Spinal cord (tissue), 9 donors: ENCODE measurements at regions not wholly inside any gene's neighbourhood (a gene's known extent, or its start where the extent isn't known, plus 50 kb on each side); places are given as distances from the start of the nearest gene placed in this dataset.
A peak's percentile ranks its signal among the peaks of the same experiment; 100 is the strongest.

Experiments used
- DNase-seq, 6 donors: peaks; one replicate each; pipeline versions ENCODE4 v3.0.0 to v3.0.0-alpha.2; 2013 to 2015; ENCODE audit warnings: low spot score in 6 of 6, low read depth in 4 of 6
- H3K27ac ChIP-seq: one replicate; pipeline ENCODE4 v1.5.1; 2013; ENCODE audit warnings: low read depth, low read length, control low read depth
- H3K27me3 ChIP-seq: one replicate; pipeline ENCODE4 v1.6.1; 2013; ENCODE audit warnings: low read length; ENCODE audit not compliant: control insufficient read depth, insufficient read depth
- H3K36me3 ChIP-seq: one replicate; pipeline ENCODE4 v1.6.1; 2013; ENCODE audit warnings: low read length; ENCODE audit not compliant: control insufficient read depth, insufficient read depth
- H3K4me1 ChIP-seq: one replicate; pipeline ENCODE4 v1.6.1; 2013; ENCODE audit warnings: low read length; ENCODE audit not compliant: control insufficient read depth, insufficient read depth
- H3K4me3 ChIP-seq: one replicate; pipeline ENCODE4 v1.5.1; 2013; ENCODE audit warnings: low read depth, low read length, control low read depth
- H3K9me3 ChIP-seq: one replicate; pipeline ENCODE4 v1.6.1; 2013; ENCODE audit warnings: low read length; ENCODE audit not compliant: control insufficient read depth, insufficient read depth
- WGBS: methylation state at CpG from one replicate; pipeline ENCODE4 v1.1.5; 2013; ENCODE audit warnings: missing lambda C conversion rate; ENCODE audit not compliant: insufficient coverage; 5-methylcytosine and 5-hydroxymethylcytosine counted together
- donor health status: healthy.

DNA sequence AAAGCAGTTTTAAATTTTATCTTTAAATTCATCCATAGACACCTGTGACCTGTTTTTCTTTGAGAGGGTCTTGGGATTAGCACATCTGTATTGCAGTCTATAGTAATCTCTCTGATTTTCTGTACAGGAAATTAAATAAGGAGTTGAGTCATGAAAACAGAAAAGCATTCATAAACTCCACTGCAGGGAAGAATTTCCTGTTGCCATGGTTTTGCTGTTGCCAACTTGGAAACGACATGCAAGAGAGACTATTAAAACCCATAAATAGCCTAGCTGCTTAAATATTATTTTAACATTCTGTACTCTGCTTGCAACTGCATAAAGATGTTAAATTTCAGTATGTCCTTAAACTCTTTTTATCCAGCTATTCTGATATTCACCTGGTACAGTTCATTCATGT is 281.0 kb upstream of the RGS6 start:
- Histone ChIP-seq H3K36me3 (no peaks in the 10 kb centered on the region), H3K4me3 (no peak overlapping the region), H3K9me3 (peaks cover 1% of the 10 kb centered on the region), H3K27me3 (no peaks in the 10 kb centered on the region), H3K4me1 (no peaks in the 10 kb centered on the region), H3K27ac (peak overlapping the region; percentile 15)
- WGBS = no CpG with 5 or more reads among the region's 1 CpG
- DNase-seq = peak; percentile 20 to 91 (median 40)

DNA sequence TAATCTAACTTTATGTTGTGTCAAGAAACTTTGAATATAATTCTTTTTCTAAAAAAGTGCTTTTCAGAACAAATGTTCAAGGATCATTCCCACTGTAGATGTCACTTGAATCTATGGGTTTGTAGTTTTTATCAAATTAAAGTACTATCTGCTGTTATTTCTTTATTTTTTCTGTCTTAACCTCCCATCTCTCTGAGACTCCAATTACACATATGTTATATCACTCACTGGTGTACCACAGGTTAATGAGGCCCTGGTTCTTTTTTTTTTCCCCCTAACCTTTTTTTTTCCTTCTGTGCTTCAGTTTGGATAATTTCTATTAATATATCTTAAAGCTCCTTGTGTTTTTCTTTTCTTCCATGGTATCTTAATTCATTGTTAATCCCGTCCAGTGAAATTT is 279.9 kb upstream of the RGS6 start:
- no peaks in the 10 kb centered on the region for H3K27me3 ChIP-seq
- no peaks in the 10 kb centered on the region for H3K9me3 ChIP-seq
- H3K4me1 ChIP-seq = no peaks in the 10 kb centered on the region
- H3K4me3 ChIP-seq = no peak overlapping the region
- H3K36me3 ChIP-seq = no peaks in the 10 kb centered on the region
- H3K27ac ChIP-seq = no peak overlapping the region
- no peak for DNase-seq
- WGBS = no CpG with 5 or more reads among the region's 1 CpG

DNA sequence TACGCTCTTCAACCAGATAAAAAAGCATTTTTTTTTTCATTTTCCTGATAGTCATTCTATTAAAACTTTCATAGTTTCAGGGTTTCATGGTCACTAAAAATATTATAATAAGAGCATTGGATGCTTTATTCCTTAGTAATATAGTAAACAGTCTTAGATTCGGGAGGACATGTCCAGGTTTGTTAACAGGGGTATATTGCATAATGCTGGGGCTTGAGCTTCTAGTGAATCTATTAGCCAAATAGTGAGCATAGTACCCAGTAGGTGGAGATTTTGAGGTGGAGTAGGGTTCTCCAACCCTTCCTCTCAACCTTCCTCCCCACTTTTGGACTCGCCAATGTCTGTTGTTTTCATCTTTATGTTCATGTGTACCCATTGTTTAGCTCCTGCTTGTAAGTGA is 277.4 kb upstream of the RGS6 start:
- H3K4me1 ChIP-seq = no peaks in the 10 kb centered on the region
- H3K4me3 ChIP-seq = no peak overlapping the region
- H3K27me3 ChIP-seq = no peaks in the 10 kb centered on the region
- no peak for DNase-seq
- WGBS = no CpG with 5 or more reads among the region's 3 CpGs
- H3K9me3 ChIP-seq = no peaks in the 10 kb centered on the region
- no peaks in the 10 kb centered on the region for H3K36me3 ChIP-seq
- no peak overlapping the region for H3K27ac ChIP-seq

DNA sequence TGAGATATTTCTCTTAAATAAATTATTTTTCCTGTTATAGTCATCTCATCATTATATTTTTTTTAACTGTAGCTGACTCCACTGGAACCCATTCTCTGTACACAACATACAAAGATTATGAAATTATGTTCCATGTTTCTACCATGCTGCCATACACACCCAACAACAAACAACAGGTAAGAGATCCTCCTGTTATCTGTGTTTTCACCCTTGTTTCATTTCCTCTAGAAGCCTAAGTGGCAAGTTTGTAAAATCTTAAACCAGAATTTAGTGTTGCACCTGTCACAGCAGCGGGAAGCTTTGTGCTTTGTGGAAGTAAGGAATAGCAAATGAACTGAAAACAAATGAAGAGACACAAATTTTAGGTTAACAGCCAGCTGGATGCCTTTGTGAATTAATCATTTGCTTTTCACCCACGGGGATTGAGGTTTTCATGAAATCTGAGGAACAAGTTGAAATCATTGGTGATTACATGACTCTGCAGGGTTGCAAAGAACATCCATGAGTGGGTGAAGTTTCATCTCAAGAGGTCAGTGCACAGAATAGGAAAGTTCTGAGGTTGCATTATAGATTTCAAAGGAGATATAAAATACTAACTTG is 273.9 kb upstream of the RGS6 start:
- Histone ChIP-seq H3K4me1 (no peaks in the 10 kb centered on the region), H3K27me3 (no peaks in the 10 kb centered on the region), H3K27ac (no peak overlapping the region), H3K4me3 (no peak overlapping the region), H3K9me3 (no peaks in the 10 kb centered on the region), H3K36me3 (no peaks in the 10 kb centered on the region)
- WGBS = 42% methylated on average over 2 of the region's 2 CpGs
- peak in 1 of 6 donors; percentile 32 for DNase-seq

DNA sequence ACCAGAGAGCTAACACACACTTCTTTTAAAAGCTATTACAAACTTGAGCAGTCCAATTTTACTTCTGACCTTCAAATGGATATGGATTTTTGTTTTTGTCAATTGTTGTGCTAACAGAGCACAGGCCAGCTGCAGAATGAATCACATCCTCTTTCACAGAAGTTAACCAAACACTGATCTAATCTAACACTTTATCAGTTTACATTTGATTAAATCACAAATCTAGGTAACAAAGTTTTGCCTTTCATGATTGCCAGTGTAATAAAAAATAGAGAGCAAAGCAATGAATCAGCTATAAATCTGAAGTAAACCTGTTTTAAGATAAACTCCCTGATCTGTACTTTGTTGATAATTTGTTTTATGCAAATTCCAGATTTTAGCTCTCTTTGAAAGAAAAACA is 273.1 kb upstream of the RGS6 start:
- DNase-seq = no peak
- Histone ChIP-seq H3K4me3 (no peak overlapping the region), H3K4me1 (no peaks in the 10 kb centered on the region), H3K27ac (no peak overlapping the region), H3K36me3 (no peaks in the 10 kb centered on the region), H3K27me3 (no peaks in the 10 kb centered on the region), H3K9me3 (no peaks in the 10 kb centered on the region)

DNA sequence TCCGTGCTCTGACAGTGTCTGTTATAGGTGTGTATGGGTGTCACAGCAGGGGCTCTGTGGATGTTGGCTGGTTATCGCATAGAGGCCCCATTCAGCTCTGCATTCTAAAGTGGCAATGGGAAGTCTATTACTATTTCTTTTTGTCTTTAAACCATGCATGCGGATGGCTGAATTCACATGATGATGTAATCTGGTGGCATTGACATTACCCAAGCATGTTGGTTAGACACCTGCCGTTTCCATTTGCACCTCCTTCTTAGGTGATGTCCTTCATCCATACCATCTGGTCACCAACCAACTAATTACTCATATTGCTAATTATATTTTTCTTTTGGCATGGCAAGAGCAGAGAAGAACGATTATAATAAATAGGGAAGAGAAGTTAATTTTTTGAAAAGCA is 270.8 kb upstream of the RGS6 start:
- Histone ChIP-seq H3K27me3 (no peaks in the 10 kb centered on the region), H3K4me3 (no peak overlapping the region), H3K9me3 (no peaks in the 10 kb centered on the region), H3K36me3 (no peaks in the 10 kb centered on the region), H3K4me1 (no peaks in the 10 kb centered on the region), H3K27ac (no peak overlapping the region)
- peak in 1 of 6 donors; percentile 8 for DNase-seq
- 100% methylated on average over 1 of the region's 5 CpGs for WGBS

DNA sequence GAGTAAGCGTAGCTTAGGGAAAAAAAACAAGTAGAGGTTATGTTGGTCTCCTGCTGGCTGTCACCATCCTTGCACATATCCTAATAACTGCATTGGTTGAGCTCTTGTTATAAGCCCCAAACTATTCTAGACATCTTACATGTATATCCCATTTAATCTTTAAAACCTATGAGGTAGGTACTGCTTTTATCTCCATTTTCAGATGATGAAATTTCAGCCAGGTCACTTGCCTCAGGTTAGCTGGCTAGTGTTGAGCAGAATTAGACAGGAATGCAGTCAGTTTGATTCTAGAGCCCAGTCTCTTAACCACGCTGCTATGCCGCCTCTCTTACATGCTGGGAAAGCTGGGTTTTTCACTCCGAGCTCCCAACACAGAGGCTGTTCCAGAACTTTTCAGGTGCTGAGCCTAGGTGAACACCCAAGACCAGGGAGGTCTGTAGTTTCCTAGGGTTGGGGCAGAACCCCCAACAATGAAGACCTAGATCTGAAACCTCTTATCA is 269.9 kb upstream of the RGS6 start:
- WGBS = 100% methylated on average over 2 of the region's 4 CpGs
- no peak overlapping the region for H3K4me3 ChIP-seq
- H3K27ac ChIP-seq = no peak overlapping the region
- no peak for DNase-seq
- H3K4me1 ChIP-seq = no peaks in the 10 kb centered on the region
- H3K36me3 ChIP-seq = no peaks in the 10 kb centered on the region
- H3K27me3 ChIP-seq = no peaks in the 10 kb centered on the region
- H3K9me3 ChIP-seq = no peaks in the 10 kb centered on the region

DNA sequence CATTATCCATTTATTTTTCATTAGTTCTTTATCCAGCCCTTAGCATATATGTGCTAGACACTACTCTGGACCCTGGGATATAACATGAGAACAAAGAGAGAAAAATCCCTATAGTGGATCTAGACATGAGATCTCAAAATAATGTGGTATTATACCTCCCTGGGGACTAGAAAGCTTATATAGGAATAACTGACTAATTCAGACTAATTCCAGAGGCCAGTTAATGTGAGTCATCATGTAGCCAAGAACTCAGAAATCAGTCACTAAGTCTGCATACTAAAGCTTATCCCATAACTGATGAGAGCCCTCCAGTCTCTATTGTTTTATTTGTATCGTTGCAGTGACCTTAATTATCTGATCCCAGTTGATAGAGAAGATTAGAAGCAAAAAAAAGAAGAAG is 267.1 kb upstream of the RGS6 start:
- Histone ChIP-seq H3K36me3 (no peaks in the 10 kb centered on the region), H3K27ac (no peak overlapping the region), H3K4me1 (no peaks in the 10 kb centered on the region), H3K9me3 (no peaks in the 10 kb centered on the region), H3K4me3 (no peak overlapping the region), H3K27me3 (no peaks in the 10 kb centered on the region)
- DNase-seq = no peak
- no CpG with 5 or more reads among the region's 1 CpG for WGBS

DNA sequence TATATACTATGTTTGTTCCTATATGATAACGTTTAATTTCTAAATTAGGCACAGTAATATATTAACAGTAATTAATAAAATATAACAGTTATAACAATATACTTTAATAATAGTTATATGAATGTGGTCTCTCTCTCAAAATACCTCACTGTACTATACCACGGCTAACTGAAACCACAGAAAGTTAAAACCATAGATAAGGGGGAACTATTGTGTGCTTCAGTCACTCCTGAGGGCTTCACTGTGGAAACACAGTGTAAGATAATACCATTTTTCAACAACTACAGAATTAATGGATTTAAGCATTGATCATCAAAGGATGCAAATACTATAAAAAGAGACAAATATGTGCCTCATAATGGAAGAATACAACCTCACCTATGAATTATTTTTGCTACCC is 266.4 kb upstream of the RGS6 start:
- H3K4me1 ChIP-seq = no peaks in the 10 kb centered on the region
- WGBS = no CpG with 5 or more reads among the region's 2 CpGs
- no peak for DNase-seq
- no peaks in the 10 kb centered on the region for H3K27me3 ChIP-seq
- H3K36me3 ChIP-seq = no peaks in the 10 kb centered on the region
- no peak overlapping the region for H3K27ac ChIP-seq
- no peaks in the 10 kb centered on the region for H3K9me3 ChIP-seq
- H3K4me3 ChIP-seq = no peak overlapping the region

DNA sequence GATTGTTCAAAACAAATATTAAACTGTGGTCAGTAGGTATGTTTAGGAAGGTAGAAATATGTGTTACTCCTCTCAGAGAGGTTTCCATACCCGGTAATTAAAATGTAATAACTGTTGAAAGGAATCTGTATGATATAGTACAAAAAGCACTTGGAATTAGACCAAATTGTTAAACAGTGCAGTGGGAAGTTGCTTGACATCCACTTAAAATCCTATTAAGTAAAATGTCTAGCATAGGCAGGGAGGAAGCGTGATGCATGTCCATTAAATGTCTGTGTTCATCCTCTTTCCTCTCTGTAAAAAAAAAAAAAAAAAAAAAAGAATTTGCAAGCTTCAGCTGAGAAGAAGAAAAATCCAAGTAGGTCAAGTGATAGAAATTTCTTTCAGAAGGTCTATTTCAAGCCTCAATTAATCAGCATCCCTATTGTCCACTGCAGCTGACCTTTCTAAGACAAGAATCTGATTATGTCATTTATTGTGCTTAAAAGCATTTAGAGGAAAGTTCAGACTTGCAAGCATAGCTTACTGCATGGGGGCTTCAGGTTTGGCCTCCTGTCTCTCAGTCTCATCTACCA is 265.6 kb upstream of the RGS6 start:
- Histone ChIP-seq H3K9me3 (no peaks in the 10 kb centered on the region), H3K4me3 (no peak overlapping the region), H3K27me3 (no peaks in the 10 kb centered on the region), H3K27ac (no peak overlapping the region), H3K36me3 (peaks cover 3% of the 10 kb centered on the region), H3K4me1 (no peaks in the 10 kb centered on the region)
- DNase-seq = peak in 1 of 6 donors; percentile 40
- WGBS = no CpG with 5 or more reads among the region's 2 CpGs
